ENCODE measurements at regions not wholly inside any gene's neighbourhood (a gene's known extent, or its start where the extent isn't known, plus 50 kb on each side); places are given as distances from the start of the nearest gene placed in this dataset.

GRCh38 chr4:62133977-62134376 lies 933.9 kb downstream of the ADGRL3 start:
- no peaks in the 10 kb centered on the region for H3K27me3 ChIP-seq (replicated peaks; ENCODE audit: insufficient read depth)
- TF ChIP-seq POLR2A (IDR thresholded peaks at IDR 0.05) (no peak), POLR2AphosphoS5 (IDR thresholded peaks at IDR 0.05) (no peak)
- TF ChIP-seq, protein P1, sequence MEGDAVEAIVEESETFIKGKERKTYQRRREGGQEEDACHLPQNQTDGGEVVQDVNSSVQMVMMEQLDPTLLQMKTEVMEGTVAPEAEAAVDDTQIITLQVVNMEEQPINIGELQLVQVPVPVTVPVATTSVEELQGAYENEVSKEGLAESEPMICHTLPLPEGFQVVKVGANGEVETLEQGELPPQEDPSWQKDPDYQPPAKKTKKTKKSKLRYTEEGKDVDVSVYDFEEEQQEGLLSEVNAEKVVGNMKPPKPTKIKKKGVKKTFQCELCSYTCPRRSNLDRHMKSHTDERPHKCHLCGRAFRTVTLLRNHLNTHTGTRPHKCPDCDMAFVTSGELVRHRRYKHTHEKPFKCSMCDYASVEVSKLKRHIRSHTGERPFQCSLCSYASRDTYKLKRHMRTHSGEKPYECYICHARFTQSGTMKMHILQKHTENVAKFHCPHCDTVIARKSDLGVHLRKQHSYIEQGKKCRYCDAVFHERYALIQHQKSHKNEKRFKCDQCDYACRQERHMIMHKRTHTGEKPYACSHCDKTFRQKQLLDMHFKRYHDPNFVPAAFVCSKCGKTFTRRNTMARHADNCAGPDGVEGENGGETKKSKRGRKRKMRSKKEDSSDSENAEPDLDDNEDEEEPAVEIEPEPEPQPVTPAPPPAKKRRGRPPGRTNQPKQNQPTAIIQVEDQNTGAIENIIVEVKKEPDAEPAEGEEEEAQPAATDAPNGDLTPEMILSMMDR (IDR thresholded peaks at IDR 0.05), result no peak
- no peaks in the 10 kb centered on the region for H3K9me3 ChIP-seq
- H3K4me1 ChIP-seq (replicated peaks), result no peaks in the 10 kb centered on the region
- H3K36me3 ChIP-seq, result no peaks in the 10 kb centered on the region
- H3K4me3 ChIP-seq, result no peak overlapping the region
- 72% methylated on average over 6 of the region's 6 CpGs for WGBS
- intact Hi-C loops (cut with DNase I), result no loop called here
- no peak for DNase-seq (ENCODE audit: low spot score)
- H3K27ac ChIP-seq, result no peak overlapping the region

GRCh38 chr4:62133101-62133897 lies 933.2 kb downstream of the ADGRL3 start:
- Histone ChIP-seq H3K9me3 (no peaks in the 10 kb centered on the region), H3K4me3 (no peak overlapping the region), H3K27ac (no peak overlapping the region), H3K27me3 (replicated peaks; ENCODE audit: insufficient read depth) (no peaks in the 10 kb centered on the region), H3K4me1 (replicated peaks) (no peaks in the 10 kb centered on the region), H3K36me3 (no peaks in the 10 kb centered on the region)
- DNase-seq (ENCODE audit: low spot score), result no peak
- intact Hi-C loops (cut with DNase I), result no loop called here
- 88% methylated on average over 1 of the region's 1 CpG for WGBS
- TF ChIP-seq, protein P1 (IDR thresholded peaks at IDR 0.05), result no peak
- no peak for TF ChIP-seq POLR2AphosphoS5 (IDR thresholded peaks at IDR 0.05)

DNA sequence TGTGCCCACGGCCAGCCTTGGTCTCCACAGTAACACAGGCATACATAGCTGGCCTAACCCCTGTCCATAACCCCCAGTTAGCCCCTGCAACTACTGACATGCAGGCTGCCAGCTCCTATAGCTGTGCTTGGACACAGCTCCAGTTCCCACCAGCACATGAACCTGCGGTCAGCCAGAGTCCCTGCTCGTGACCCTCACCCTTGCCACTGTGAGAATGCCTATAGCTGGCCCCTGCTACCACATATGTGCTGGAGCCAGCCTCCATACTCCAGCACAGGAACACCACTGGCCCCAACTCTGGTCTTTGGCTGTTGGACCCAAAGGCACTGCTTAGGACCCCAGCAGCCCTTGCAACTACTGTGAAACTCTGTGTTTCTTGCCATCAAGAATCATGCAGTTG lies 930.9 kb downstream of the ADGRL3 start:
- Histone ChIP-seq H3K4me1 (replicated peaks) (no peaks in the 10 kb centered on the region), H3K9me3 (no peaks in the 10 kb centered on the region), H3K27ac (no peak overlapping the region), H3K36me3 (no peaks in the 10 kb centered on the region), H3K27me3 (replicated peaks; ENCODE audit: insufficient read depth) (no peaks in the 10 kb centered on the region), H3K4me3 (no peak overlapping the region)
- DNase-seq (ENCODE audit: low spot score), result no peak
- TF ChIP-seq, protein P1 (IDR thresholded peaks at IDR 0.05), result no peak
- TF ChIP-seq POLR2A (IDR thresholded peaks at IDR 0.05) (no peak), POLR2AphosphoS5 (IDR thresholded peaks at IDR 0.05) (no peak)
- 70% methylated on average over 3 of the region's 3 CpGs for WGBS
- intact Hi-C loops (cut with DNase I), result no loop called here

DNA sequence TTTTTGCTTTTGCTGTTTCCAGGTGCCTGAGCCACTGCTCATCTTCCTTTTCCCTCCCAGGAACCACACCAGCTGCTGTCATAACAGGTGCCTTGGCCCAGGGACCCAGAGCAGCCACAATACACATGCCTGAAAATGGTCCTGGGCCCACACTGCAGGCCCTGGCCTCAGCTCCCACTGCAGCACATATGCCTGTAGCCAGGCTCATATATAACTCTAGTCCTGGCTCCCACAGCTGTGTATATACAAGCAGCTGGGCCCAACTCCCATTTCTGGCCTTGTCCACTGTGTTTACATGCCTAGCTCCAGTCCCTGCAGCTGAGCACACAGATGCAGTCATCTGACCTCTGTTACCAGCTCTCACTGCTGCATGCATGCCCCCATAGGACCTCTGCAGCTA lies 930.5 kb downstream of the ADGRL3 start:
- no peaks in the 10 kb centered on the region for H3K36me3 ChIP-seq
- no peak overlapping the region for H3K4me3 ChIP-seq
- TF ChIP-seq, protein P1 (IDR thresholded peaks at IDR 0.05), result no peak
- TF ChIP-seq POLR2A (IDR thresholded peaks at IDR 0.05), result no peak
- TF ChIP-seq POLR2AphosphoS5 (IDR thresholded peaks at IDR 0.05), result no peak
- H3K27ac ChIP-seq, result no peak overlapping the region
- no peaks in the 10 kb centered on the region for H3K4me1 ChIP-seq (replicated peaks)
- DNase-seq (ENCODE audit: low spot score), result no peak
- intact Hi-C loops (cut with DNase I), result no loop called here
- no peaks in the 10 kb centered on the region for H3K9me3 ChIP-seq
- no peaks in the 10 kb centered on the region for H3K27me3 ChIP-seq (replicated peaks; ENCODE audit: insufficient read depth)

DNA sequence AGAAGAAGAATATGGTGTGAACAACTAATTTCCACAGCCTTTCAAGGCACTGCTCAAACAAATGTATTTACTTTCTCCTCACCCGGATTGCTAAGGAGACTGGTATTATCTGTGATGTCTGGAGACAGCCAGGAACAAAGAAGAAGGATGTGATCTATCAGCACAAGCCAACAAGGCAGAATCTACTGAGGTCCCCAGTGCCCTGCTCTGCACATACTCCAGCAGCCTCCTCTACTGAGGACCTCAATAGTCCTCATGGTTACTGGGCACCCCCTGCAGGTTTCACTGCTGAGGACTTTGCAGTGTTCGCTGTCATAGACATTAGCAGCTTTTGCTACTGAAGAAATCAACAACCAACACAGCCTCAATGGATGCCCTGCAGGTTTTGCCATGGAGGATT lies 930.1 kb downstream of the ADGRL3 start:
- no peaks in the 10 kb centered on the region for H3K4me1 ChIP-seq (replicated peaks)
- WGBS, result 75% methylated on average over 2 of the region's 2 CpGs
- no peaks in the 10 kb centered on the region for H3K36me3 ChIP-seq
- no peaks in the 10 kb centered on the region for H3K9me3 ChIP-seq
- intact Hi-C loops (cut with DNase I), result no loop called here
- no peaks in the 10 kb centered on the region for H3K27me3 ChIP-seq (replicated peaks; ENCODE audit: insufficient read depth)
- DNase-seq (ENCODE audit: low spot score), result no peak
- TF ChIP-seq POLR2A (IDR thresholded peaks at IDR 0.05) (no peak), POLR2AphosphoS5 (IDR thresholded peaks at IDR 0.05) (no peak)
- TF ChIP-seq, protein P1 (IDR thresholded peaks at IDR 0.05), result no peak
- H3K4me3 ChIP-seq, result no peak overlapping the region
- H3K27ac ChIP-seq, result no peak overlapping the region

Measured in prostate gland (tissue), 2 donors.